ENCODE measurements at regions not wholly inside any gene's neighbourhood (a gene's known extent, or its start where the extent isn't known, plus 50 kb on each side); places are given as distances from the start of the nearest gene placed in this dataset.

- no peak for TF ChIP-seq CTCF (conservative IDR thresholded peaks at IDR 0.05)
- TF ChIP-seq ZFX (IDR thresholded peaks at IDR 0.05), result no peak
Observed at GRCh38 chr9:31272456-31273295, 1111.8 kb upstream of the ACO1 start.

Data from C4-2B (cell line).